Keratinocyte (primary cell): ENCODE measurements at regions not wholly inside any gene's neighbourhood (a gene's known extent, or its start where the extent isn't known, plus 50 kb on each side); places are given as distances from the start of the nearest gene placed in this dataset.

Experiments used
- DNase-seq: peaks from one replicate; pipeline ENCODE4 v3.0.0-alpha.2; 2011; ENCODE audit warnings: low read depth, missing footprints, low spot score
- FAIRE-seq: peaks from 2 replicates; lab custom pipeline; 2011; peaks lifted over from hg19 to GRCh38; lab: Jason Lieb, UNC
- H2AFZ ChIP-seq: 2 replicates; pipeline ENCODE4 v1.6.0; 2012; ENCODE audit warnings: low read length, control low read depth, inconsistent platforms; ENCODE audit not compliant: control insufficient read depth
- H3K27ac ChIP-seq: 2 replicates; pipeline ENCODE4 v1.5.1; 2011; ENCODE audit warnings: low read length; ENCODE audit not compliant: control insufficient read depth, insufficient read depth
- H3K27me3 ChIP-seq: 3 replicates; pipeline ENCODE4 v1.6.0; 2011; ENCODE audit warnings: low read length; ENCODE audit not compliant: control insufficient read depth, insufficient read depth; ENCODE audit errors: extremely low read depth
- H3K36me3 ChIP-seq, 2 experiments: 2 replicates in 1 of 2; 3 replicates in 1 of 2; pipeline ENCODE4 v1.5.1; 2011; ENCODE audit warnings: low read length in 2 of 2, mild to moderate bottlenecking in 1 of 2; ENCODE audit not compliant: control insufficient read depth in 2 of 2, insufficient read depth in 2 of 2; ENCODE audit errors: extremely low read depth in 1 of 2
- H3K4me1 ChIP-seq: 3 replicates; pipeline ENCODE4 v1.5.1; 2011; ENCODE audit warnings: low read length; ENCODE audit not compliant: control insufficient read depth, insufficient read depth; ENCODE audit errors: extremely low read depth
- H3K4me2 ChIP-seq: 3 replicates; pipeline ENCODE4 v1.6.0; 2011; ENCODE audit warnings: low read depth, low read length; ENCODE audit not compliant: control insufficient read depth, insufficient read depth; ENCODE audit errors: extremely low read depth
- H3K4me3 ChIP-seq, 3 experiments: fragments of 200-600 bp in 1 of 3; sonication (generic) in 1 of 3; 2 replicates in 2 of 3; 3 replicates in 1 of 3; pipeline ENCODE4 v1.5.1; 2011 to 2016; ENCODE audit warnings: low read length in 3 of 3, mild to moderate bottlenecking in 3 of 3, control low read depth in 2 of 3, inconsistent platforms in 1 of 3, low read depth in 1 of 3, mixed read lengths in 1 of 3, mixed run types in 1 of 3, moderate library complexity in 1 of 3; ENCODE audit not compliant: control insufficient read depth in 2 of 3, insufficient read depth in 2 of 3; ENCODE audit errors: extremely low read depth in 1 of 3
- H3K79me2 ChIP-seq: 2 replicates; pipeline ENCODE4 v1.6.0; 2012; ENCODE audit warnings: low read length; ENCODE audit not compliant: control insufficient read depth, insufficient read depth
- H3K9ac ChIP-seq: 3 replicates; pipeline ENCODE4 v1.6.0; 2011; ENCODE audit warnings: low read length; ENCODE audit not compliant: control insufficient read depth, insufficient read depth; ENCODE audit errors: extremely low read depth
- H3K9me1 ChIP-seq: 3 replicates; pipeline ENCODE4 v1.6.0; 2011; ENCODE audit warnings: low read length; ENCODE audit not compliant: control insufficient read depth, insufficient read depth; ENCODE audit errors: extremely low read depth
- H3K9me3 ChIP-seq: 2 replicates; pipeline ENCODE4 v1.5.1; 2012; ENCODE audit warnings: low read depth, low read length; ENCODE audit not compliant: control insufficient read depth
- H4K20me1 ChIP-seq: 3 replicates; pipeline ENCODE4 v1.6.0; 2011; ENCODE audit warnings: low read length; ENCODE audit not compliant: control insufficient read depth, insufficient read depth; ENCODE audit errors: extremely low read depth
- CTCF ChIP-seq, 3 experiments: IDR thresholded peaks in 1 of 3; conservative IDR thresholded peaks in 1 of 3; optimal IDR thresholded peaks in 1 of 3; 2 replicates in 2 of 3; 3 replicates in 1 of 3; pipeline versions ENCODE3 to v1.5.1; 2011; ENCODE audit warnings: low read length in 3 of 3, mild to moderate bottlenecking in 3 of 3, moderate library complexity in 2 of 3, control low read depth in 1 of 3, inconsistent platforms in 1 of 3; ENCODE audit not compliant: insufficient read depth in 2 of 3; ENCODE audit errors: extremely low read depth in 1 of 3
- EZH2 ChIP-seq: IDR thresholded peaks from one replicate; pipeline ENCODE4 v1.6.1; 2012; ENCODE audit warnings: inconsistent platforms, mild to moderate bottlenecking, low read length, moderate library complexity
- dilution Hi-C: fragments of 300-500 bp; cut with MboI; formaldehyde crosslinking; loops from one replicate; pipeline ENCODE4 v1.7.0; 2020; ENCODE audit warnings: low sequenced_read_pairs; ENCODE audit not compliant: extremely low pct_ligation_motif_present

- DNase-seq (no peak), FAIRE-seq (no peak)
- H3K9me1 ChIP-seq = no peaks in the 10 kb centered on the region
- no peak overlapping the region for H2AFZ ChIP-seq
- H3K27me3 ChIP-seq = peaks cover 5% of the 10 kb centered on the region
- dilution Hi-C loops = no loop called here
- no peak overlapping the region for H3K4me3 ChIP-seq
- H3K4me2 ChIP-seq = no peak overlapping the region
- no peaks in the 10 kb centered on the region for H3K36me3 ChIP-seq
- H3K27ac ChIP-seq = no peak overlapping the region
- no peaks in the 10 kb centered on the region for H3K9me3 ChIP-seq
- no peaks in the 10 kb centered on the region for H3K4me1 ChIP-seq
- no peaks in the 10 kb centered on the region for H4K20me1 ChIP-seq
- H3K9ac ChIP-seq = no peak overlapping the region
- H3K79me2 ChIP-seq = no peaks in the 10 kb centered on the region
- TF ChIP-seq EZH2 (no peak), CTCF (optimal IDR thresholded peaks at IDR 0.05 in 1 of 3, IDR thresholded peaks at IDR 0.05 in 1 of 3, conservative IDR thresholded peaks at IDR 0.05 in 1 of 3; ENCODE audit: extremely low read depth in 1 of 3, insufficient read depth in 2 of 3, low read length in 3 of 3) (no peak)
Measured at GRCh38 chr9:107108342-107109130, 174.5 kb upstream of the RAD23B start.

- dilution Hi-C loops = no loop called here
- TF ChIP-seq EZH2 = no peak
- Histone ChIP-seq H3K36me3 (no peaks in the 10 kb centered on the region), H3K27me3 (peaks cover 5% of the 10 kb centered on the region), H3K79me2 (no peaks in the 10 kb centered on the region), H3K4me3 (no peak overlapping the region), H2AFZ (no peak overlapping the region), H3K4me2 (no peak overlapping the region), H4K20me1 (no peaks in the 10 kb centered on the region), H3K9me3 (no peaks in the 10 kb centered on the region), H3K9me1 (no peaks in the 10 kb centered on the region), H3K27ac (no peak overlapping the region), H3K9ac (no peak overlapping the region), H3K4me1 (no peaks in the 10 kb centered on the region)
- DNase-seq (no peak), FAIRE-seq (no peak)
Measured at GRCh38 chr9:107109324-107109723, 173.8 kb upstream of the RAD23B start.

- Histone ChIP-seq H3K9me3 (no peaks in the 10 kb centered on the region), H3K27me3 (peaks cover 4% of the 10 kb centered on the region), H3K4me1 (no peaks in the 10 kb centered on the region), H4K20me1 (no peaks in the 10 kb centered on the region), H3K4me2 (no peak overlapping the region), H3K4me3 (no peak overlapping the region), H3K36me3 (no peaks in the 10 kb centered on the region), H3K27ac (no peak overlapping the region), H2AFZ (no peak overlapping the region), H3K9ac (no peak overlapping the region), H3K9me1 (no peaks in the 10 kb centered on the region), H3K79me2 (no peaks in the 10 kb centered on the region)
- dilution Hi-C loops = no loop called here
- DNase-seq = no peak
- no peak for FAIRE-seq
- TF ChIP-seq EZH2 = no peak
- TF ChIP-seq CTCF (optimal IDR thresholded peaks at IDR 0.05 in 1 of 3, IDR thresholded peaks at IDR 0.05 in 1 of 3, conservative IDR thresholded peaks at IDR 0.05 in 1 of 3; ENCODE audit: extremely low read depth in 1 of 3, insufficient read depth in 2 of 3, low read length in 3 of 3) = no peak
Measured at GRCh38 chr9:107110153-107110552, 172.9 kb upstream of the RAD23B start.
